Activated CD8-positive, alpha-beta memory T cell treated with anti-CD3 and anti-CD28 coated beads, Interleukin-2, amount 50 U/mL, for 1 hour (primary cell): ENCODE measurements at regions not wholly inside any gene's neighbourhood (a gene's known extent, or its start where the extent isn't known, plus 50 kb on each side); places are given as distances from the start of the nearest gene placed in this dataset.

ENCODE experiments used
- DNase-seq: peaks from one replicate; pipeline ENCODE4 v3.0.0-alpha.2; 2020; ENCODE audit errors: extremely low read depth

- no peak for DNase-seq
Measured at GRCh38 chr3:16109929-16110328, 64.6 kb upstream of the GALNT15 start.

DNA sequence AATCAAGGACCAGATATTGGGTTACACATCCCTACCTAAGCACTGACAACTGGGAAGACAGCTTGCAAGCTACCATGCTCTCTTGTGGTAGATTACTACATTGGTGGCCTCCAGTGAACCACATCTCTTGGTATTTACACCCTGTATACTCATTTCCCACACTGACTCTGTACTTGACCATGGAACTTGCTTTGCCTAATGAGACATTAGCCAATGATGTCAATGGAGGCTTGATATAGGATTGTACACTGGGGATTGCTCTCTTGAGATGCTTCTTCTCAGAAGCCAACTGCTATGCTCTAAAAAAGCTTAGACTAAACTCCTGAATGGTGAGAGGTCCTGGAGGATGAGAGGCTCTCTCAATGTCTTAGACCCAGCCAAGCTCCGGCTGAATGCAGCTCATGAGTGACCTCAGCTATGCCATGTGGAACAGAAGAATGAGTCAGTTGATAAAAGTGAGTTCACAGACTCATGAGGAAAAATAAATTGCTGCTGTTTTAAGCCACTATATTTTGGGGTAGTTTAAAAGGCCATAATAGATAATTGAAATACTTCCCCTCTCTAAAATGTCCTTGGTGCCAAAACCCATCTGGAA lies 61.5 kb upstream of the GALNT15 start:
- no peak for DNase-seq

- no peak for DNase-seq
Measured at GRCh38 chr3:16113704-16114103, 60.8 kb upstream of the GALNT15 start.

- no peak for DNase-seq
Measured at GRCh38 chr3:16114429-16114828, 60.1 kb upstream of the GALNT15 start.

DNA sequence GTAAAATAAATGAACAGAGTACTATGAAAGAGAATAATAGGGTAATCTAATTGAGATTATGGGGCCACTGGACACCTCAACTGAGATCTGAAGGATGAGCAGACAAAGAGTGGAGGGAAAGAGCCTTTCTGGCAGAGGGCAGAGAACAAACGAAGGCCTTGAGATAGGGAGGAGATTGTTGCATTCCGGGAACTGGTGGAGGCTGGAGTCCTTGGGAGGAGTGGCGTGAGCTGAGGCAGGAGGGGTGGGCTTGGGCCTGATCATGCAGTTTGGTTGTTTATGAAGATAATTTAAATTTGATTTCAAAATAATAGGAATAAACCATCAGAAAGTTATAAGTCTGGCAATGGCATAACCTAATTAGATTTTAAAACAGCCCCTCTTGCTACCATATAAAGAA lies 59.5 kb upstream of the GALNT15 start:
- no peak for DNase-seq

DNA sequence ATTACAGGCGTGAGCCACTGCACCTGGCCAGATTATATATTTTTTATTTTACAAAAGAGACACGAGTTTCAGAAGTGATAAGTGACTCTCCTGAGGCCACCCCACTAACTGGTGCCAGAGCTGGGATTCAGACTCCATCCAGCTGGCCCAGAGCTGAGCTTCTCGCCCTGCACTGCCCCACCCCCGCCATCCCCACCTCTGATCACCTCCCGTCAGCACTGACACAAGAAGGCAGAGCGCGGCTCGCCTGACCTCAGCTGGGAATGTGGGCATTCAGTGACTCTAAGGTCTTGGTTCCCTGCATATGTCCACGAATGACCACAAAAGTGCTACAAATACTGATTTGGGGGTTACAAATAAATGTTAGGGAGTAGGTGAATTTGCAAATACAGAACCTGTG lies 56.1 kb upstream of the GALNT15 start:
- DNase-seq = no peak

- no peak for DNase-seq
Measured at GRCh38 chr3:16119887-16120286, 54.6 kb upstream of the GALNT15 start.

DNA sequence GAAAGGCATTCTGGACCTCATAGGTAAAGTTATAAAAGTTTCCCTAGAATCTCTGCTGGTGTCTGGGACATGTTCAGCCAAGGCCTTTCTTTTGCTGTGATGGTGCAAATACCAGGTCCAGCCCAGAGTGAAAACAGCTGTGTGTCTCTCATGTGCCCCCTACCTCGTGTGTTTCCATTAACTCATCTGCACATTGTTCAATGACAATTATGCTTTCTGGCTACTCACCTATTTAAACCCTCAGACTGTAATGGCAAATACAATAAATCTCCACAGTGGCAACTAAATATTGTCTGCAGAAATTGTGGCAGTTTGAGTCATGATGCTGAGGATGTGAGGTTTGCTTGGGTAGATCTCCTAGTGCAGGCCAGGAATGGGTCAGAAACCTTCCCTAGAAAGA lies 53.1 kb upstream of the GALNT15 start:
- no peak for DNase-seq

DNA sequence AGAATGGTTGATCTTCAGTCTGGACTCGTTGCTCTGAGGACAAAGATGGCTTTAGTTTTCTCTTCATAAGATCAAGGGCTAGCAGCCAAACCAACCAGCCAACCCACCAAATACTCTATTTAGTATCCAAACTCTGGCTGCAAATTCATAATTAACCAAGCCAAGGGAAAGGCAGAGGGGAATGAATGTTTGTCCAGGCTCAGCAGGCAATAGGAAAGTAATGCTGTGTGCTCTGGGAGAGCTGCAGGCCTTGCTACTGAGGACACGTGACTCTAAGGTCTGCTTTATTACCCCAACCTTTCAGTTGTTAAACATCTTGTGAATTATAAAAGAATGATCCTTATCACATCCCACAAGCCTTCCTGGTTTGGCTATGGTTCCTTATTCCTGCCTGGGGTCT lies 52.3 kb upstream of the GALNT15 start:
- no peak for DNase-seq

GRCh38 chr3:16122661-16123060 lies 51.8 kb upstream of the GALNT15 start:
- DNase-seq = no peak

GRCh38 chr3:16124636-16125035 lies 49.8 kb upstream of the GALNT15 start:
- no peak for DNase-seq
